PC-9 (cell line): ENCODE measurements at regions not wholly inside any gene's neighbourhood (a gene's known extent, or its start where the extent isn't known, plus 50 kb on each side); places are given as distances from the start of the nearest gene placed in this dataset.

ENCODE experiments used
- EZH2 ChIP-seq: fragments of 200-600 bp; sonication (generic); IDR thresholded peaks from 2 replicates; pipeline ENCODE4 v1.8.0; 2017; ENCODE audit warnings: antibody characterized with exemption, low read depth
- TF ChIP-seq, protein P1 (sequence below): fragments of 200-600 bp; sonication (generic); conservative IDR thresholded peaks from 2 replicates; pipeline ENCODE4 v1.6.1; 2017; ENCODE audit warnings: mixed run types, antibody characterized with exemption, mild to moderate bottlenecking, moderate library complexity

DNA sequence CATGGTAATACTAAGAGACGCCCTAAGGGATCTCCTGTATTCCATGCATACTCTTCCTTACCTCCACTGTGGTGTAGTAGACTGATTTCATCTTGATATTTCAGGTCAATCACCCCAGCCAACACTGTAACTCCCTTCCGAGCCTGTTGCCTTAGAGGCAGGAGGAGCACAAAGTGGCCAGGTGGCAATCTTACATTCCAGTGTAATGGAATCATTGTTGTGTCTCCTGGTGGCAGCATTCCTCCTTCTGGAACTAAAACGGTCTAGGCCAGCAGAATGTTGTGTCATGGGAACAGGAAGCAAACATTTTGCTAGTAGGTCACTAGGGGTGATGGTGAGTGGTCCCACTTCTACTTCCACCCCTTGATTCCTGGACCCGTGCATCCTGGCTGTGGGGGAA, 405.7 kb upstream of the SLC10A2 start:
- TF ChIP-seq, protein P1, sequence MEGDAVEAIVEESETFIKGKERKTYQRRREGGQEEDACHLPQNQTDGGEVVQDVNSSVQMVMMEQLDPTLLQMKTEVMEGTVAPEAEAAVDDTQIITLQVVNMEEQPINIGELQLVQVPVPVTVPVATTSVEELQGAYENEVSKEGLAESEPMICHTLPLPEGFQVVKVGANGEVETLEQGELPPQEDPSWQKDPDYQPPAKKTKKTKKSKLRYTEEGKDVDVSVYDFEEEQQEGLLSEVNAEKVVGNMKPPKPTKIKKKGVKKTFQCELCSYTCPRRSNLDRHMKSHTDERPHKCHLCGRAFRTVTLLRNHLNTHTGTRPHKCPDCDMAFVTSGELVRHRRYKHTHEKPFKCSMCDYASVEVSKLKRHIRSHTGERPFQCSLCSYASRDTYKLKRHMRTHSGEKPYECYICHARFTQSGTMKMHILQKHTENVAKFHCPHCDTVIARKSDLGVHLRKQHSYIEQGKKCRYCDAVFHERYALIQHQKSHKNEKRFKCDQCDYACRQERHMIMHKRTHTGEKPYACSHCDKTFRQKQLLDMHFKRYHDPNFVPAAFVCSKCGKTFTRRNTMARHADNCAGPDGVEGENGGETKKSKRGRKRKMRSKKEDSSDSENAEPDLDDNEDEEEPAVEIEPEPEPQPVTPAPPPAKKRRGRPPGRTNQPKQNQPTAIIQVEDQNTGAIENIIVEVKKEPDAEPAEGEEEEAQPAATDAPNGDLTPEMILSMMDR, result no peak
- TF ChIP-seq EZH2, result no peak
